ENCODE measurements at regions not wholly inside any gene's neighbourhood (a gene's known extent, or its start where the extent isn't known, plus 50 kb on each side); places are given as distances from the start of the nearest gene placed in this dataset.

DNA sequence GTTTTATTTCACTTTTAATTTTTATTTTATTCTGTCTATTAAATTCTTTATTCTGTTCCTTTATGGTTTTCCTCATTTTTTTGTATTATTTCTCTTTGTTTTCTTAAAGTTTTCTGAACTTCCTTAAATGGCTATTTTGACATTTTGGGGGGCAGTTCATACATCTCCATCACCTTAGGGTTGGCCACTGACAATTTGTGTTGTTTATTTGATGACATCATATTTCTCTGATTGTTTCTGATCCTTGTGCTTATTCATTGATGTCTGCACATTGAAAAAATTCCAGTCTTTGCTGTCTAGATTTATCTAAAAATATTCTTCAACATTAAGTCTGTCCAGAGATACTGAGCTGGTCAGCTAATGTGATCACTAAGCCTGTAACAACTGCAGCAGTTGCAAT lies 379.5 kb upstream of the EYS start:
- H3K4me2 ChIP-seq = no peak overlapping the region
- H3K4me1 ChIP-seq = no peaks in the 10 kb centered on the region
- POLR2A ChIA-PET = no interaction called here
- no peak overlapping the region for H3K4me3 ChIP-seq
- CTCF ChIA-PET = no interaction called here
- H3K9me3 ChIP-seq = no peaks in the 10 kb centered on the region
- TF ChIP-seq EP300 (IDR thresholded peaks at IDR 0.05) = no peak
- no peak for TF ChIP-seq CBX2 (IDR thresholded peaks at IDR 0.05; ENCODE audit: borderline replicate concordance, low read depth)
- no peak for TF ChIP-seq RFX5 (IDR thresholded peaks at IDR 0.05)
- TF ChIP-seq TP53 (CRISPR knock-in tag; IDR thresholded peaks at IDR 0.05) = no peak
- no peak for TF ChIP-seq EHMT2 (IDR thresholded peaks at IDR 0.05; ENCODE audit: low read depth)
- TF ChIP-seq, protein P1, sequence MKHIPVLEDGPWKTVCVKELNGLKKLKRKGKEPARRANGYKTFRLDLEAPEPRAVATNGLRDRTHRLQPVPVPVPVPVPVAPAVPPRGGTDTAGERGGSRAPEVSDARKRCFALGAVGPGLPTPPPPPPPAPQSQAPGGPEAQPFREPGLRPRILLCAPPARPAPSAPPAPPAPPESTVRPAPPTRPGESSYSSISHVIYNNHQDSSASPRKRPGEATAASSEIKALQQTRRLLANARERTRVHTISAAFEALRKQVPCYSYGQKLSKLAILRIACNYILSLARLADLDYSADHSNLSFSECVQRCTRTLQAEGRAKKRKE (CRISPR knock-in tag; IDR thresholded peaks at IDR 0.05; ENCODE audit: low read depth) = no peak
- TF ChIP-seq, protein P2, sequence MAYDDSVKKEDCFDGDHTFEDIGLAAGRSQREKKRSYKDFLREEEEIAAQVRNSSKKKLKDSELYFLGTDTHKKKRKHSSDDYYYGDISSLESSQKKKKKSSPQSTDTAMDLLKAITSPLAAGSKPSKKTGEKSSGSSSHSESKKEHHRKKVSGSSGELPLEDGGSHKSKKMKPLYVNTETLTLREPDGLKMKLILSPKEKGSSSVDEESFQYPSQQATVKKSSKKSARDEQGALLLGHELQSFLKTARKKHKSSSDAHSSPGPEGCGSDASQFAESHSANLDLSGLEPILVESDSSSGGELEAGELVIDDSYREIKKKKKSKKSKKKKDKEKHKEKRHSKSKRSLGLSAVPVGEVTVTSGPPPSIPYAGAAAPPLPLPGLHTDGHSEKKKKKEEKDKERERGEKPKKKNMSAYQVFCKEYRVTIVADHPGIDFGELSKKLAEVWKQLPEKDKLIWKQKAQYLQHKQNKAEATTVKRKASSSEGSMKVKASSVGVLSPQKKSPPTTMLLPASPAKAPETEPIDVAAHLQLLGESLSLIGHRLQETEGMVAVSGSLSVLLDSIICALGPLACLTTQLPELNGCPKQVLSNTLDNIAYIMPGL (CRISPR knock-in tag; IDR thresholded peaks at IDR 0.05; ENCODE audit: borderline replicate concordance) = no peak
- no peak for TF ChIP-seq NFE2L2 (conservative IDR thresholded peaks at IDR 0.05; ENCODE audit: low read length)
- TF ChIP-seq NPAS2 (CRISPR knock-in tag; IDR thresholded peaks at IDR 0.05; ENCODE audit: borderline replicate concordance) = no peak
- TF ChIP-seq POLR2AphosphoS2 (conservative IDR thresholded peaks at IDR 0.05; ENCODE audit: low read length) = no peak
- TF ChIP-seq, protein P3, sequence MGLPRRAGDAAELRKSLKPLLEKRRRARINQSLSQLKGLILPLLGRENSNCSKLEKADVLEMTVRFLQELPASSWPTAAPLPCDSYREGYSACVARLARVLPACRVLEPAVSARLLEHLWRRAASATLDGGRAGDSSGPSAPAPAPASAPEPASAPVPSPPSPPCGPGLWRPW (IDR thresholded peaks at IDR 0.05) = no peak
- TF ChIP-seq, protein P4, sequence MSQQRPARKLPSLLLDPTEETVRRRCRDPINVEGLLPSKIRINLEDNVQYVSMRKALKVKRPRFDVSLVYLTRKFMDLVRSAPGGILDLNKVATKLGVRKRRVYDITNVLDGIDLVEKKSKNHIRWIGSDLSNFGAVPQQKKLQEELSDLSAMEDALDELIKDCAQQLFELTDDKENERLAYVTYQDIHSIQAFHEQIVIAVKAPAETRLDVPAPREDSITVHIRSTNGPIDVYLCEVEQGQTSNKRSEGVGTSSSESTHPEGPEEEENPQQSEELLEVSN (IDR thresholded peaks at IDR 0.05; ENCODE audit: borderline replicate concordance, low read depth) = no peak
- no peak for TF ChIP-seq RAD21 (conservative IDR thresholded peaks at IDR 0.05 in 1 of 2, IDR thresholded peaks at IDR 0.05 in 1 of 2)
- TF ChIP-seq FOSL2 (IDR thresholded peaks at IDR 0.05) = no peak
- no peak for TF ChIP-seq FOSL2 (CRISPR knock-in tag; IDR thresholded peaks at IDR 0.05)
- TF ChIP-seq, protein P5, sequence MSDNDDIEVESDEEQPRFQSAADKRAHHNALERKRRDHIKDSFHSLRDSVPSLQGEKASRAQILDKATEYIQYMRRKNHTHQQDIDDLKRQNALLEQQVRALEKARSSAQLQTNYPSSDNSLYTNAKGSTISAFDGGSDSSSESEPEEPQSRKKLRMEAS (IDR thresholded peaks at IDR 0.05) = no peak
- no peak for TF ChIP-seq CHD2 (IDR thresholded peaks at IDR 0.05; ENCODE audit: low read length, partially characterized antibody)
- TF ChIP-seq HEYL (CRISPR knock-in tag; IDR thresholded peaks at IDR 0.05) = no peak
- no peak for TF ChIP-seq CHD4 (IDR thresholded peaks at IDR 0.05; ENCODE audit: borderline replicate concordance)
- TF ChIP-seq MYC (IDR thresholded peaks at IDR 0.05; ENCODE audit: borderline replicate concordance, low read length) = no peak
- TF ChIP-seq, protein P6, sequence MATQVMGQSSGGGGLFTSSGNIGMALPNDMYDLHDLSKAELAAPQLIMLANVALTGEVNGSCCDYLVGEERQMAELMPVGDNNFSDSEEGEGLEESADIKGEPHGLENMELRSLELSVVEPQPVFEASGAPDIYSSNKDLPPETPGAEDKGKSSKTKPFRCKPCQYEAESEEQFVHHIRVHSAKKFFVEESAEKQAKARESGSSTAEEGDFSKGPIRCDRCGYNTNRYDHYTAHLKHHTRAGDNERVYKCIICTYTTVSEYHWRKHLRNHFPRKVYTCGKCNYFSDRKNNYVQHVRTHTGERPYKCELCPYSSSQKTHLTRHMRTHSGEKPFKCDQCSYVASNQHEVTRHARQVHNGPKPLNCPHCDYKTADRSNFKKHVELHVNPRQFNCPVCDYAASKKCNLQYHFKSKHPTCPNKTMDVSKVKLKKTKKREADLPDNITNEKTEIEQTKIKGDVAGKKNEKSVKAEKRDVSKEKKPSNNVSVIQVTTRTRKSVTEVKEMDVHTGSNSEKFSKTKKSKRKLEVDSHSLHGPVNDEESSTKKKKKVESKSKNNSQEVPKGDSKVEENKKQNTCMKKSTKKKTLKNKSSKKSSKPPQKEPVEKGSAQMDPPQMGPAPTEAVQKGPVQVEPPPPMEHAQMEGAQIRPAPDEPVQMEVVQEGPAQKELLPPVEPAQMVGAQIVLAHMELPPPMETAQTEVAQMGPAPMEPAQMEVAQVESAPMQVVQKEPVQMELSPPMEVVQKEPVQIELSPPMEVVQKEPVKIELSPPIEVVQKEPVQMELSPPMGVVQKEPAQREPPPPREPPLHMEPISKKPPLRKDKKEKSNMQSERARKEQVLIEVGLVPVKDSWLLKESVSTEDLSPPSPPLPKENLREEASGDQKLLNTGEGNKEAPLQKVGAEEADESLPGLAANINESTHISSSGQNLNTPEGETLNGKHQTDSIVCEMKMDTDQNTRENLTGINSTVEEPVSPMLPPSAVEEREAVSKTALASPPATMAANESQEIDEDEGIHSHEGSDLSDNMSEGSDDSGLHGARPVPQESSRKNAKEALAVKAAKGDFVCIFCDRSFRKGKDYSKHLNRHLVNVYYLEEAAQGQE (IDR thresholded peaks at IDR 0.05) = no peak
- H3K27ac ChIP-seq = no peak overlapping the region
- ATAC-seq (no peak), FAIRE-seq (no peak), DNase-seq (ENCODE audit: low read depth in 1 of 2, low spot score in 1 of 2) (no peak)

Data from A549 (cell line).